PC-9 (cell line): ENCODE measurements at regions not wholly inside any gene's neighbourhood (a gene's known extent, or its start where the extent isn't known, plus 50 kb on each side); places are given as distances from the start of the nearest gene placed in this dataset.

Source experiments
- BruUV-seq: library from RNA; stranded (reverse); fragments of 400-500 nt; replicated peaks from 2 replicates; lab custom pipeline; 2021; lab: Mats Ljungman, UMichigan
- CTCF ChIA-PET: fragments of 300-600 bp; sonication (Branson Sonifier 250); formaldehyde crosslinking; loops from one replicate; lab custom pipeline; 2022; ENCODE audit warnings: antibody characterized with exemption; lab: Charles Lee
- POLR2A ChIA-PET: fragments of 300-600 bp; sonication (Branson Sonifier 250); formaldehyde crosslinking; loops from one replicate; lab custom pipeline; 2022; ENCODE audit warnings: antibody characterized with exemption; ENCODE audit not compliant: unreplicated experiment; lab: Charles Lee
- DNase-seq, 2 experiments: peaks; one replicate each; pipeline versions ENCODE4 v3.0.0 to v3.0.0-alpha.2; 2015 to 2022; ENCODE audit warnings: mixed read lengths in 1 of 2
- H2AFZ ChIP-seq: fragments of 200-600 bp; sonication (generic); 2 replicates; pipeline ENCODE4 v1.8.1; 2017; ENCODE audit warnings: antibody characterized with exemption
- H3F3A ChIP-seq: fragments of 200-600 bp; sonication (generic); 2 replicates; pipeline ENCODE4 v1.8.1; 2017; ENCODE audit warnings: antibody characterized with exemption, mild to moderate bottlenecking, low read depth; ENCODE audit not compliant: insufficient read depth
- H3K27ac ChIP-seq: fragments of 200-600 bp; sonication (generic); 2 replicates; pipeline ENCODE4 v1.6.1; 2016; ENCODE audit warnings: mixed run types
- H3K27me3 ChIP-seq: fragments of 200-600 bp; sonication (generic); 2 replicates; pipeline ENCODE4 v1.6.1; 2016; ENCODE audit warnings: low read depth, mixed run types; ENCODE audit not compliant: insufficient read depth
- H3K36me3 ChIP-seq: fragments of 200-600 bp; sonication (generic); 2 replicates; pipeline ENCODE4 v1.6.1; 2016; ENCODE audit warnings: low read depth, mixed run types
- H3K4me1 ChIP-seq: fragments of 200-600 bp; sonication (generic); replicated peaks from 2 replicates; pipeline ENCODE4 v1.6.1; 2016; ENCODE audit warnings: mixed run types; ENCODE audit not compliant: insufficient read depth
- H3K4me2 ChIP-seq: fragments of 200-600 bp; sonication (generic); 2 replicates; pipeline ENCODE4 v1.6.1; 2017; ENCODE audit warnings: mixed run types
- H3K4me3 ChIP-seq: fragments of 200-600 bp; sonication (generic); 2 replicates; pipeline ENCODE4 v1.6.1; 2016; ENCODE audit warnings: mixed run types
- H3K79me2 ChIP-seq: fragments of 200-600 bp; sonication (generic); 2 replicates; pipeline ENCODE4 v1.6.1; 2017; ENCODE audit warnings: low read depth, mixed run types
- H3K9me2 ChIP-seq: fragments of 200-600 bp; sonication (generic); 2 replicates; pipeline ENCODE4 v1.8.1; 2017; ENCODE audit warnings: mild to moderate bottlenecking; ENCODE audit not compliant: insufficient read depth
- H3K9me3 ChIP-seq: fragments of 200-600 bp; sonication (generic); 2 replicates; pipeline ENCODE4 v1.8.1; 2016; ENCODE audit warnings: low read depth; ENCODE audit not compliant: insufficient read depth
- H4K20me1 ChIP-seq: fragments of 200-600 bp; sonication (generic); 2 replicates; pipeline ENCODE4 v1.8.1; 2017; ENCODE audit not compliant: insufficient read depth
- CTCF ChIP-seq: fragments of 200-600 bp; sonication (generic); conservative IDR thresholded peaks from 2 replicates; pipeline ENCODE4 v1.6.1; 2017; ENCODE audit warnings: mixed run types, antibody characterized with exemption, mild to moderate bottlenecking, moderate library complexity
- EZH2 ChIP-seq: fragments of 200-600 bp; sonication (generic); IDR thresholded peaks from 2 replicates; pipeline ENCODE4 v1.8.0; 2017; ENCODE audit warnings: antibody characterized with exemption, low read depth
- intact Hi-C: fragments of 100-400 bp; cut with micrococcal nuclease; formaldehyde crosslinking; loops from one replicate; pipeline ENCODE4 v1.10.0; 2022; ENCODE audit not compliant: unreplicated experiment

- no peak for DNase-seq
- H3K9me3 ChIP-seq = no peaks in the 10 kb centered on the region
- no peaks in the 10 kb centered on the region for H3K79me2 ChIP-seq
- BruUV-seq = no TSS peak
- no peak overlapping the region for H2AFZ ChIP-seq
- no peak for TF ChIP-seq EZH2
- no peak for TF ChIP-seq CTCF
- no peak overlapping the region for H3K4me2 ChIP-seq
- H3F3A ChIP-seq = no peaks in the 10 kb centered on the region
- intact Hi-C loops = no loop called here
- H3K27ac ChIP-seq = no peak overlapping the region
- no peak overlapping the region for H3K4me3 ChIP-seq
- H3K4me1 ChIP-seq = no peaks in the 10 kb centered on the region
- no peaks in the 10 kb centered on the region for H3K27me3 ChIP-seq
- no peaks in the 10 kb centered on the region for H4K20me1 ChIP-seq
- no peaks in the 10 kb centered on the region for H3K36me3 ChIP-seq
- ChIA-PET POLR2A (no interaction called here), CTCF (no interaction called here)
- H3K9me2 ChIP-seq = no peaks in the 10 kb centered on the region
Observed at GRCh38 chr21:28110074-28110473, 882.6 kb downstream of the LTN1 start.

- Histone ChIP-seq H3K9me2 (no peaks in the 10 kb centered on the region), H3K27ac (no peak overlapping the region), H3K36me3 (no peaks in the 10 kb centered on the region), H2AFZ (no peak overlapping the region), H3K9me3 (no peaks in the 10 kb centered on the region), H3K4me2 (no peak overlapping the region), H3K27me3 (no peaks in the 10 kb centered on the region), H3F3A (no peaks in the 10 kb centered on the region), H3K79me2 (no peaks in the 10 kb centered on the region), H3K4me3 (no peak overlapping the region), H3K4me1 (no peaks in the 10 kb centered on the region), H4K20me1 (no peaks in the 10 kb centered on the region)
- DNase-seq = no peak
- TF ChIP-seq CTCF (no peak), EZH2 (no peak)
- ChIA-PET POLR2A (no interaction called here), CTCF (no interaction called here)
- intact Hi-C loops = no loop called here
- no TSS peak for BruUV-seq
Observed at GRCh38 chr21:28106370-28106890, 886.2 kb downstream of the LTN1 start.

- H3K4me3 ChIP-seq = no peak overlapping the region
Observed at GRCh38 chr21:28104346-28104745, 888.3 kb downstream of the LTN1 start.

More at GRCh38 chr21:28104346-28104745, 888.3 kb downstream of the LTN1 start:
- Histone ChIP-seq H3K79me2 (no peaks in the 10 kb centered on the region), H3K27ac (no peak overlapping the region), H2AFZ (no peak overlapping the region), H3K36me3 (no peaks in the 10 kb centered on the region), H3F3A (no peaks in the 10 kb centered on the region), H3K9me3 (no peaks in the 10 kb centered on the region), H4K20me1 (no peaks in the 10 kb centered on the region), H3K9me2 (no peaks in the 10 kb centered on the region), H3K27me3 (no peaks in the 10 kb centered on the region), H3K4me2 (no peak overlapping the region), H3K4me1 (no peaks in the 10 kb centered on the region)
- BruUV-seq = no TSS peak
- intact Hi-C loops = no loop called here
- no peak for DNase-seq
- TF ChIP-seq CTCF (no peak), EZH2 (no peak)
- POLR2A ChIA-PET = no interaction called here
- CTCF ChIA-PET = no interaction called here
